ENCODE measurements at regions not wholly inside any gene's neighbourhood (a gene's known extent, or its start where the extent isn't known, plus 50 kb on each side); places are given as distances from the start of the nearest gene placed in this dataset.

DNA sequence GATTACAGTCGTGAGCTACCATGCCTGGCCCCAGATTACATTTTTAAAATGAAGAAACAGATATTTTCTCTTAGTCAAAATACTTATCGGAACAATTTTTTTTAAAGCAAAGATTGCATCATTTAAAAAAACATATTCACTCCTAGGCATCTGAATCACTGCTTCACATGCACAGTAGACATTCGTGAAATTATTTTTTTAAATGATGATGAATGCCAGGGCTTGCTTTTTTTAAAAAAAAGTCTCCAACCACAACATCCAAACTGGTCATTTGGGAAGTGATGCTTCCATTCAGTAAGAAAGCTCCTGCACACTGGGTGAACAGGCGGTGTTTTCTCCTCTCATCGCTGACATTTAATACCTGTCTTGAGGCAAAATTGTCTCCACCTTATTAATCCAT is 223.0 kb upstream of the DMRT1 start:
- no peak for ATAC-seq

DNA sequence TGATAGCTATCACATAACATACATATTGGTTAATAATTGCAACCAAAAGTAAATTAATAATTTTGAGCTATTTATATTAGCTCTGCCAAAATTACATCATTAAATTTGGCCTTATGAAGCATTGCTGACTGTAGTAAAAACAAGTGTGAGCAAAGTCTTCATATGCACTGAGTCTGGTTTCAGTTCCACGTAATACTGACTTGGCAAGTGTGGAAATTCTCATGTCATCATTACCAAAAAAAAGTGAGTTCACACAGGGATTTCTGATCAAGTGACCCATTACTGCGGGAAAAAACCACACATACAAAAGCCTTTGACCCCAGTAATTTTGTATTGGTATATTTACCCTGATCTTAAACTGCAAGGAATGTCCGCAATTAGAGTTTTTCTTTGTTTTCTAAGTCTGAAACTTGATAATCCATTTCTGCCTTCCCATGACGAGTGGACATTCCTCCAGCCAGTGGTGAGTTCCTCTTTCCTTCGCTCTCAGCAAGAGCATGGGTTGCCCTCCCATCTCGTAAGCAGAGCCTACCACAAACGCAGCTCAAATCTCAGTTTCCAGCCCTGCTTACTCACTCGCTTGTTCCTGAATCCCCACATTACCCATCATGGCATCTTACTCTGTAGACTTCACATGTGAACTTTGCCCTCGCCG is 220.2 kb upstream of the DMRT1 start:
- TF ChIP-seq, protein P1, sequence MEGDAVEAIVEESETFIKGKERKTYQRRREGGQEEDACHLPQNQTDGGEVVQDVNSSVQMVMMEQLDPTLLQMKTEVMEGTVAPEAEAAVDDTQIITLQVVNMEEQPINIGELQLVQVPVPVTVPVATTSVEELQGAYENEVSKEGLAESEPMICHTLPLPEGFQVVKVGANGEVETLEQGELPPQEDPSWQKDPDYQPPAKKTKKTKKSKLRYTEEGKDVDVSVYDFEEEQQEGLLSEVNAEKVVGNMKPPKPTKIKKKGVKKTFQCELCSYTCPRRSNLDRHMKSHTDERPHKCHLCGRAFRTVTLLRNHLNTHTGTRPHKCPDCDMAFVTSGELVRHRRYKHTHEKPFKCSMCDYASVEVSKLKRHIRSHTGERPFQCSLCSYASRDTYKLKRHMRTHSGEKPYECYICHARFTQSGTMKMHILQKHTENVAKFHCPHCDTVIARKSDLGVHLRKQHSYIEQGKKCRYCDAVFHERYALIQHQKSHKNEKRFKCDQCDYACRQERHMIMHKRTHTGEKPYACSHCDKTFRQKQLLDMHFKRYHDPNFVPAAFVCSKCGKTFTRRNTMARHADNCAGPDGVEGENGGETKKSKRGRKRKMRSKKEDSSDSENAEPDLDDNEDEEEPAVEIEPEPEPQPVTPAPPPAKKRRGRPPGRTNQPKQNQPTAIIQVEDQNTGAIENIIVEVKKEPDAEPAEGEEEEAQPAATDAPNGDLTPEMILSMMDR (conservative IDR thresholded peaks at IDR 0.05; ENCODE audit: low read depth, low read length): no peak
- TF ChIP-seq EZH2phosphoT487 (IDR thresholded peaks at IDR 0.05; ENCODE audit: borderline replicate concordance, low read length) (no peak), EZH2 (IDR thresholded peaks at IDR 0.05; ENCODE audit: low read length, unreplicated experiment) (no peak)
- intact Hi-C loops (cut with micrococcal nuclease): no loop called here
- POLR2A ChIA-PET (ENCODE audit: unreplicated experiment): no interaction called here
- Histone ChIP-seq H2AFZ (ENCODE audit: low read length) (no peak overlapping the region), H3K27ac (ENCODE audit: low read length) (no peak overlapping the region), H3K9ac (ENCODE audit: low read length) (no peak overlapping the region), H3K36me3 (ENCODE audit: low read depth, low read length) (no peaks in the 10 kb centered on the region), H3K79me2 (ENCODE audit: low read length) (no peaks in the 10 kb centered on the region), H3K9me3 (ENCODE audit: low read length) (no peaks in the 10 kb centered on the region), H3F3A (ENCODE audit: low read length, unreplicated experiment) (no peaks in the 10 kb centered on the region), H4K20me1 (ENCODE audit: low read length) (no peaks in the 10 kb centered on the region), H3K4me2 (ENCODE audit: low read length) (no peak overlapping the region), H3K4me1 (ENCODE audit: insufficient read depth, low read length) (peaks cover 4% of the 10 kb centered on the region; the same call in 1 of the 2 replicates), H3K27me3 (ENCODE audit: low read length) (no peaks in the 10 kb centered on the region), H3K4me3 (ENCODE audit: low read length) (no peak overlapping the region), H3K9me2 (replicated peaks; ENCODE audit: low read length) (no peaks in the 10 kb centered on the region)
- CTCF ChIA-PET: no interaction called here
- BruUV-seq (replicated peaks): no TSS peak
- ATAC-seq (no peak), DNase-seq (no peak)

More for the DNA sequence above, 223.0 kb upstream of the DMRT1 start:
- Histone ChIP-seq H3K4me3 (ENCODE audit: low read length) (no peak overlapping the region), H3K27me3 (ENCODE audit: low read length) (no peaks in the 10 kb centered on the region), H3F3A (ENCODE audit: low read length, unreplicated experiment) (no peaks in the 10 kb centered on the region), H3K4me2 (ENCODE audit: low read length) (no peak overlapping the region), H3K27ac (ENCODE audit: low read length) (no peak overlapping the region), H4K20me1 (ENCODE audit: low read length) (no peaks in the 10 kb centered on the region), H3K9me2 (replicated peaks; ENCODE audit: low read length) (no peaks in the 10 kb centered on the region), H3K9ac (ENCODE audit: low read length) (no peak overlapping the region), H3K79me2 (ENCODE audit: low read length) (no peaks in the 10 kb centered on the region), H3K36me3 (ENCODE audit: low read depth, low read length) (no peaks in the 10 kb centered on the region; the same call in 1 of the 2 replicates), H3K4me1 (ENCODE audit: insufficient read depth, low read length) (peaks cover 4% of the 10 kb centered on the region; the same call in 1 of the 2 replicates), H3K9me3 (ENCODE audit: low read length) (no peaks in the 10 kb centered on the region), H2AFZ (ENCODE audit: low read length) (no peak overlapping the region)
- ChIA-PET POLR2A (ENCODE audit: unreplicated experiment) (no interaction called here), CTCF (no interaction called here)
- TF ChIP-seq EZH2phosphoT487 (IDR thresholded peaks at IDR 0.05; ENCODE audit: borderline replicate concordance, low read length) (no peak), EZH2 (IDR thresholded peaks at IDR 0.05; ENCODE audit: low read length, unreplicated experiment) (no peak)
- TF ChIP-seq, protein P1 (conservative IDR thresholded peaks at IDR 0.05; ENCODE audit: low read depth, low read length): no peak
- no peak for DNase-seq
- no TSS peak for BruUV-seq (replicated peaks)
- intact Hi-C loops (cut with micrococcal nuclease): loop anchor here (5.0 kb wide), 1 partner anchor 64 kb away; no protein-coding TSS in a partner anchor

DNA sequence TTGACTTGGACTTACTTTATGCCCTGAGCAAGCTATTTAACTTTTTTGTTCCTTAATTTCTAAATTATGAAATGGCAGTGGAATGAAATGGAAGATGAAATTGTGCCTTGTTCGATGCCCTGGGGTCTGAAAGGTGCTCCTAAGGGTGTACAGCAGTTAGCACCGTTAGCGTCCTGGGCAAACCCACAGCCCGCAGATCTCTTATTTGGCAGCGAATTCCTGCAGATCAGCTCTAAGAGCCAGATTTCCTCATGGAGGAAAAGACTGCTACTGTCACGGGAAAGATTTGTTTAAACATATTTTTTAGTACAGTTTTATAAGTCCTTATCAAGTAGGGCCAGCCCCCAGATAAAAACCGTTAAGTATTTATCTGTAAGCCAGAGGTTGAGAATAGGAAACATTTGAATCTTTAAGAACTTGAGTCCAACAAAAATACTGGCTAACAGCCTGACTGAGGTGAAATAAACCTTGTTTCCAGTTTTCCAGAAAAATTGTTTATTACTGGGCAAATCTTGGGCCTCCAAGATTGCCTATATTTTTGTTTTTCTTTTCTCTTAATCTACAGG is 216.5 kb upstream of the DMRT1 start:
- no peak for ATAC-seq
- H3K79me2 ChIP-seq (ENCODE audit: low read length): no peaks in the 10 kb centered on the region
- no peak overlapping the region for H3K27ac ChIP-seq (ENCODE audit: low read length)
- H4K20me1 ChIP-seq (ENCODE audit: low read length): no peaks in the 10 kb centered on the region
- H3K4me2 ChIP-seq (ENCODE audit: low read length): no peak overlapping the region
- DNase-seq: no peak
- H3K9me3 ChIP-seq (ENCODE audit: low read length): no peaks in the 10 kb centered on the region
- TF ChIP-seq EZH2 (IDR thresholded peaks at IDR 0.05; ENCODE audit: low read length, unreplicated experiment): no peak
- H3K4me1 ChIP-seq (ENCODE audit: insufficient read depth, low read length): no peaks in the 10 kb centered on the region
- H3F3A ChIP-seq (ENCODE audit: low read length, unreplicated experiment): no peaks in the 10 kb centered on the region
- no peak overlapping the region for H3K4me3 ChIP-seq (ENCODE audit: low read length)
- no peaks in the 10 kb centered on the region for H3K27me3 ChIP-seq (ENCODE audit: low read length)
- no TSS peak for BruUV-seq (replicated peaks)
- H3K9ac ChIP-seq (ENCODE audit: low read length): no peak overlapping the region
- intact Hi-C loops (cut with micrococcal nuclease): no loop called here
- H2AFZ ChIP-seq (ENCODE audit: low read length): no peak overlapping the region
- ChIA-PET CTCF (no interaction called here), POLR2A (ENCODE audit: unreplicated experiment) (no interaction called here)
- H3K36me3 ChIP-seq (ENCODE audit: low read depth, low read length): no peaks in the 10 kb centered on the region
- H3K9me2 ChIP-seq (replicated peaks; ENCODE audit: low read length): no peaks in the 10 kb centered on the region
